Prostate gland (tissue), 2 donors: ENCODE measurements at regions not wholly inside any gene's neighbourhood (a gene's known extent, or its start where the extent isn't known, plus 50 kb on each side); places are given as distances from the start of the nearest gene placed in this dataset.

Source experiments
- DNase-seq: peaks from one replicate; pipeline ENCODE4 v3.0.0-alpha.2; 2019; ENCODE audit warnings: low spot score
- H3K27ac ChIP-seq, 2 donors: fragments of 200-600 bp; sonication (generic); 2 replicates each; pipeline ENCODE4 v1.5.1; 2017 to 2019
- H3K27me3 ChIP-seq: fragments of 200-600 bp; sonication (generic); replicated peaks from 2 replicates; pipeline ENCODE4 v1.5.1; 2019; ENCODE audit not compliant: insufficient read depth
- H3K36me3 ChIP-seq, 2 donors: fragments of 200-600 bp; sonication (generic); 1 replicate in 1 of 2; 2 replicates in 1 of 2; pipeline versions ENCODE4 v1.5.1 to v1.8.1; 2017 to 2019
- H3K4me1 ChIP-seq: fragments of 200-600 bp; sonication (generic); replicated peaks from 2 replicates; pipeline ENCODE4 v1.5.1; 2019
- H3K4me3 ChIP-seq, 2 donors: fragments of 200-600 bp; sonication (generic); 2 replicates each; pipeline ENCODE4 v1.5.1; 2017 to 2019
- H3K9me3 ChIP-seq: fragments of 200-600 bp; sonication (generic); 2 replicates; pipeline ENCODE4 v1.5.1; 2017
- CTCF ChIP-seq, 4 experiments: fragments of 200-600 bp in 2 of 4; fragments of 450-650 bp in 2 of 4; sonication (generic) in 2 of 4; IDR thresholded peaks; 1 replicate in 3 of 4; 2 replicates in 1 of 4; pipeline ENCODE4 v1.5.1; 2016 to 2019; ENCODE audit warnings: antibody characterized with exemption in 4 of 4, mild to moderate bottlenecking in 2 of 4, moderate library complexity in 2 of 4
- POLR2A ChIP-seq: fragments of 450-650 bp; IDR thresholded peaks from one replicate; pipeline ENCODE4 v1.6.1; 2016; ENCODE audit warnings: antibody characterized with exemption, mild to moderate bottlenecking
- POLR2AphosphoS5 ChIP-seq: sonication (generic); formaldehyde crosslinking; IDR thresholded peaks from one replicate; pipeline ENCODE4 v1.6.1; 2017; ENCODE audit warnings: antibody characterized with exemption
- WGBS: methylation state at CpG from one replicate; pipeline ENCODE4 v1.1.5; 2018; 5-methylcytosine and 5-hydroxymethylcytosine counted together
- intact Hi-C: fragments of 100-400 bp; cut with DNase I; formaldehyde crosslinking; loops from one replicate; pipeline ENCODE4 v1.14.2; 2022

GRCh38 chr4:96139251-96139929 lies 299.5 kb downstream of the PDHA2 start:
- no peaks in the 10 kb centered on the region for H3K9me3 ChIP-seq
- H3K4me3 ChIP-seq: no peak overlapping the region
- H3K27me3 ChIP-seq: no peaks in the 10 kb centered on the region
- WGBS: 97% methylated on average over 14 of the region's 14 CpGs
- no peaks in the 10 kb centered on the region for H3K4me1 ChIP-seq
- no peak for TF ChIP-seq CTCF (IDR thresholded peaks at IDR 0.05)
- no peak for TF ChIP-seq POLR2A
- no peak for TF ChIP-seq POLR2AphosphoS5
- no peak overlapping the region for H3K27ac ChIP-seq
- no peak for DNase-seq
- intact Hi-C loops: no loop called here
- H3K36me3 ChIP-seq: no peaks in the 10 kb centered on the region

- no peak for TF ChIP-seq POLR2AphosphoS5
- TF ChIP-seq CTCF (IDR thresholded peaks at IDR 0.05): no peak
- no peak for TF ChIP-seq POLR2A
- Histone ChIP-seq H3K4me1 (no peaks in the 10 kb centered on the region), H3K27ac (no peak overlapping the region), H3K36me3 (no peaks in the 10 kb centered on the region), H3K9me3 (no peaks in the 10 kb centered on the region), H3K27me3 (no peaks in the 10 kb centered on the region), H3K4me3 (no peak overlapping the region)
- intact Hi-C loops: no loop called here
- WGBS: 72% methylated on average over 1 of the region's 1 CpG
- DNase-seq: no peak
Measured at GRCh38 chr4:96145601-96146000, 305.7 kb downstream of the PDHA2 start.

GRCh38 chr4:96146686-96147085 lies 306.8 kb downstream of the PDHA2 start:
- H3K9me3 ChIP-seq: no peaks in the 10 kb centered on the region
- H3K27me3 ChIP-seq: no peaks in the 10 kb centered on the region
- TF ChIP-seq POLR2A (no peak), CTCF (IDR thresholded peaks at IDR 0.05) (no peak), POLR2AphosphoS5 (no peak)
- DNase-seq: no peak
- H3K36me3 ChIP-seq: no peaks in the 10 kb centered on the region
- intact Hi-C loops: no loop called here
- no peaks in the 10 kb centered on the region for H3K4me1 ChIP-seq
- H3K27ac ChIP-seq: no peak overlapping the region
- H3K4me3 ChIP-seq: no peak overlapping the region

GRCh38 chr4:96149894-96150293 lies 310.0 kb downstream of the PDHA2 start:
- intact Hi-C loops: no loop called here
- H3K9me3 ChIP-seq: no peaks in the 10 kb centered on the region
- DNase-seq: no peak
- 89% methylated on average over 6 of the region's 6 CpGs for WGBS
- no peaks in the 10 kb centered on the region for H3K36me3 ChIP-seq
- H3K4me3 ChIP-seq: no peak overlapping the region
- TF ChIP-seq POLR2AphosphoS5 (no peak), POLR2A (no peak), CTCF (IDR thresholded peaks at IDR 0.05) (no peak)
- no peaks in the 10 kb centered on the region for H3K27me3 ChIP-seq
- H3K27ac ChIP-seq: no peak overlapping the region
- H3K4me1 ChIP-seq: no peaks in the 10 kb centered on the region

- Histone ChIP-seq H3K9me3 (no peaks in the 10 kb centered on the region), H3K36me3 (no peaks in the 10 kb centered on the region), H3K4me3 (no peak overlapping the region), H3K27ac (no peak overlapping the region), H3K4me1 (no peaks in the 10 kb centered on the region), H3K27me3 (no peaks in the 10 kb centered on the region)
- WGBS: 30% methylated on average over 2 of the region's 2 CpGs
- TF ChIP-seq POLR2AphosphoS5 (no peak), CTCF (IDR thresholded peaks at IDR 0.05) (no peak), POLR2A (no peak)
- DNase-seq: no peak
- intact Hi-C loops: no loop called here
Measured at GRCh38 chr4:96150466-96150865, 310.6 kb downstream of the PDHA2 start.
